ENCODE measurements at regions not wholly inside any gene's neighbourhood (a gene's known extent, or its start where the extent isn't known, plus 50 kb on each side); places are given as distances from the start of the nearest gene placed in this dataset.

- TF ChIP-seq CTCF (IDR thresholded peaks at IDR 0.05; ENCODE audit: low read depth, low read length) (no peak), MYC (IDR thresholded peaks at IDR 0.05; ENCODE audit: low read depth, low read length) (no peak), POLR2A (IDR thresholded peaks at IDR 0.05; ENCODE audit: extremely low read depth, insufficient read length) (no peak), MAX (IDR thresholded peaks at IDR 0.05; ENCODE audit: low read depth, low read length) (no peak)
Observed at GRCh38 chrX:100216083-100216482, 194.0 kb downstream of the PCDH19 start.

Data from NB4 (cell line).